IMR-90 (cell line): ENCODE measurements at regions not wholly inside any gene's neighbourhood (a gene's known extent, or its start where the extent isn't known, plus 50 kb on each side); places are given as distances from the start of the nearest gene placed in this dataset.

ENCODE experiments used
- ATAC-seq: fragments of 200-7000 bp; cut with Tn5 transposase; 2 replicates; pipeline ENCODE4 v1.9.1; 2020; ENCODE audit warnings: low read depth, mild to moderate bottlenecking, moderate library complexity
- BruUV-seq: library from RNA; stranded (reverse); fragments of 400-500 nt; replicated peaks from 2 replicates; lab custom pipeline; 2021; lab: Mats Ljungman, UMichigan
- CTCF ChIA-PET: fragments of 300-600 bp; formaldehyde crosslinking; extraction: SDS; loops from one replicate; lab custom pipeline; 2021; ENCODE audit warnings: antibody characterized with exemption; lab: Yijun Ruan, JAX
- POLR2A ChIA-PET: fragments of 300-600 bp; sonication (Branson Sonifier 250); formaldehyde crosslinking; loops from one replicate; lab custom pipeline; 2022; ENCODE audit warnings: antibody characterized with exemption; ENCODE audit not compliant: unreplicated experiment; lab: Charles Lee
- DNase-seq: peaks from one replicate; pipeline ENCODE4 v3.0.0; 2013
- H2AFZ ChIP-seq: replicated peaks from 2 replicates; pipeline ENCODE3; 2013; ENCODE audit warnings: low read length, mild to moderate bottlenecking; ENCODE audit not compliant: poor library complexity
- H2AK5ac ChIP-seq: 2 replicates; pipeline ENCODE4 v1.6.1; 2013; ENCODE audit warnings: low read depth, low read length, inconsistent platforms
- H2AK9ac ChIP-seq: replicated peaks from 2 replicates; pipeline ENCODE3; 2013; ENCODE audit warnings: mild to moderate bottlenecking, low read depth, low read length, moderate library complexity; ENCODE audit not compliant: poor library complexity
- H2BK120ac ChIP-seq: 2 replicates; pipeline ENCODE4 v1.6.1; 2013; ENCODE audit warnings: low read depth, low read length, inconsistent platforms
- H2BK15ac ChIP-seq: 3 replicates; pipeline ENCODE4 v1.6.1; 2013; ENCODE audit warnings: low read depth, low read length, inconsistent platforms
- H2BK20ac ChIP-seq: 2 replicates; pipeline ENCODE4 v1.6.1; 2013; ENCODE audit warnings: low read depth, mild to moderate bottlenecking, inconsistent platforms, low read length, moderate library complexity
- H2BK5ac ChIP-seq: 2 replicates; pipeline ENCODE4 v1.6.1; 2013; ENCODE audit warnings: mild to moderate bottlenecking, low read depth, low read length, inconsistent platforms; ENCODE audit not compliant: poor library complexity, severe bottlenecking
- H3K14ac ChIP-seq: replicated peaks from 2 replicates; pipeline ENCODE4 v1.6.1; 2013; ENCODE audit warnings: low read depth, low read length, inconsistent platforms
- H3K18ac ChIP-seq: 2 replicates; pipeline ENCODE4 v1.6.1; 2013; ENCODE audit warnings: low read depth, low read length, control low read depth
- H3K23ac ChIP-seq: 2 replicates; pipeline ENCODE4 v1.6.1; 2013; ENCODE audit warnings: low read depth, low read length, inconsistent platforms
- H3K27ac ChIP-seq: 2 replicates; pipeline ENCODE4 v1.5.1; 2013; ENCODE audit warnings: mild to moderate bottlenecking, control low read depth, low read length; ENCODE audit not compliant: insufficient read depth
- H3K27me3 ChIP-seq: 2 replicates; pipeline ENCODE4 v1.6.1; 2013; ENCODE audit warnings: low read length; ENCODE audit not compliant: control insufficient read depth, insufficient read depth
- H3K36me3 ChIP-seq: 2 replicates; pipeline ENCODE4 v1.6.1; 2013; ENCODE audit warnings: low read length, mixed read lengths; ENCODE audit not compliant: control insufficient read depth, insufficient read depth
- H3K4ac ChIP-seq: 2 replicates; pipeline ENCODE4 v1.6.1; 2013; ENCODE audit warnings: low read depth, low read length, inconsistent platforms
- H3K4me1 ChIP-seq: 2 replicates; pipeline ENCODE4 v1.6.1; 2013; ENCODE audit warnings: low read length, mixed read lengths; ENCODE audit not compliant: control insufficient read depth, insufficient read depth
- H3K4me2 ChIP-seq: 2 replicates; pipeline ENCODE4 v1.6.1; 2013; ENCODE audit warnings: low read depth, mild to moderate bottlenecking, control low read depth, low read length, moderate library complexity
- H3K4me3 ChIP-seq: 2 replicates; pipeline ENCODE4 v1.5.1; 2013; ENCODE audit warnings: low read depth, mild to moderate bottlenecking, control low read depth, low read length, moderate library complexity; ENCODE audit not compliant: insufficient read depth
- H3K56ac ChIP-seq: 2 replicates; pipeline ENCODE4 v1.6.1; 2013; ENCODE audit warnings: low read length, inconsistent platforms; ENCODE audit not compliant: insufficient read depth; ENCODE audit errors: extremely low read depth
- H3K79me1 ChIP-seq, 2 experiments: 2 replicates each; pipeline ENCODE4 v1.6.1; 2013; ENCODE audit warnings: low read length in 2 of 2, inconsistent platforms in 1 of 2, low read depth in 1 of 2
- H3K9ac ChIP-seq: 2 replicates; pipeline ENCODE4 v1.6.1; 2013; ENCODE audit warnings: low read depth, low read length, control low read depth
- H3K9me1 ChIP-seq: 2 replicates; pipeline ENCODE4 v1.6.1; 2013; ENCODE audit warnings: low read length, inconsistent platforms; ENCODE audit not compliant: insufficient read depth
- H3K9me3 ChIP-seq: 2 replicates; pipeline ENCODE4 v1.6.1; 2013; ENCODE audit warnings: low read length; ENCODE audit not compliant: control insufficient read depth, insufficient read depth
- H4K20me1 ChIP-seq: 2 replicates; pipeline ENCODE4 v1.6.1; 2013; ENCODE audit warnings: low read length, inconsistent platforms; ENCODE audit not compliant: insufficient read depth
- H4K5ac ChIP-seq: 2 replicates; pipeline ENCODE4 v1.6.1; 2013; ENCODE audit warnings: mild to moderate bottlenecking, low read depth, low read length, control low read depth
- H4K8ac ChIP-seq, 2 experiments: 2 replicates each; pipeline ENCODE4 v1.6.1; 2013; ENCODE audit warnings: low read depth in 2 of 2, low read length in 2 of 2, control low read depth in 1 of 2, inconsistent platforms in 1 of 2
- H4K91ac ChIP-seq: 2 replicates; pipeline ENCODE4 v1.6.1; 2013; ENCODE audit warnings: low read depth, low read length, inconsistent platforms; ENCODE audit not compliant: insufficient read depth
- BHLHE40 ChIP-seq: fragments of 150-350 bp; IDR thresholded peaks from 2 replicates; pipeline ENCODE4 v1.6.1; 2016; ENCODE audit warnings: mild to moderate bottlenecking, low read depth, low read length
- CEBPB ChIP-seq: IDR thresholded peaks from 2 replicates; pipeline ENCODE4 v1.6.1; 2012; ENCODE audit warnings: low read depth, low read length, improper control_type of control experiment
- FOS ChIP-seq: fragments of 150-350 bp; IDR thresholded peaks from 2 replicates; pipeline ENCODE4 v1.6.1; 2016; ENCODE audit warnings: low read depth, low read length
- MAFK ChIP-seq: IDR thresholded peaks from 2 replicates; pipeline ENCODE4 v1.6.1; 2012; ENCODE audit warnings: low read depth, low read length, improper control_type of control experiment
- RFX5 ChIP-seq: IDR thresholded peaks from 2 replicates; pipeline ENCODE4 v1.8.0; 2012; ENCODE audit warnings: low read depth, mild to moderate bottlenecking, low read length, moderate library complexity
- WGBS, 2 experiments: methylation state at CpG; one replicate each; pipeline versions ENCODE4 v1.1.5 to v1.1.7; 2013; ENCODE audit warnings: missing lambda C conversion rate in 2 of 2; ENCODE audit not compliant: insufficient read length in 1 of 2; ENCODE audit errors: extremely low coverage in 2 of 2; 5-methylcytosine and 5-hydroxymethylcytosine counted together
- dilution Hi-C: fragments of 300-500 bp; cut with HindIII; formaldehyde crosslinking; loops from one replicate; pipeline ENCODE4 v1.14.3; 2018; ENCODE audit warnings: low sequenced_read_pairs; ENCODE audit not compliant: unreplicated experiment
- in situ Hi-C: fragments of 300-500 bp; cut with MboI; formaldehyde crosslinking; loops from 3 replicates; pipeline ENCODE4 v1.14.3; 2019; ENCODE audit warnings: low sequenced_read_pairs, inconsistent platforms, mixed read lengths
- intact Hi-C: fragments of 100-400 bp; cut with micrococcal nuclease; formaldehyde crosslinking; loops from 2 replicates; pipeline ENCODE4 v1.10.0; 2022

DNA sequence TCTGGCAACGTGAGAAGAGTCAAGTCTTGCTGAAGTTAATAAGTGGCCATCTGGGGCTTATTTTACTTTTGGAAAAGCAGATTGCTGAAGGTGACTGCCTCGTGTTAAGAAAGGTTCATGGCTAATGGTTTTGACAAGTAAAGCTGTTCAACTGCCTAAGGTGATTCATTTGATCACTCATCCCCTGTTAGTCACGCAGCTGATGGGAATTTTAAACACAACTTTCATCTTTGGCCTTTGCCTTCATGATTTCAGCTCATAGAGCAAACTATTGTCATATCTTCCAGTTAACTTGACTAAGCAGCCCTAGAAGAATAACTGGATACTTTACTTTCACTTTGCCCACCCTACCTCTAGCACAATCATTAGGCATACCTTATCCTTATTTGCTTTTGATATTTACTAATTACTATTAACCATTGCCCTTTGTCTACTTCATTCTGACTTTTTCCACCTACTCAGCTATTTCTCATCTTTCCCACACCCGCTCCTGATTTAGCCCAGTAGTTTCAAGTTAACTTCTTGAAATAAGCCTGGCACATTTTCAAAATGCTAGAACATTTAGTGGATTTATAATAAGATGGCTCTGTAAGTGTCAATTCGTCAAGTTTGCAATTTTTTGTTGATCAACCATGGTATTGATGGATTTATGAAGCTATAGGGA, 170.6 kb upstream of the S100G start:
- Histone ChIP-seq H3K4me3 (no peak overlapping the region), H2AFZ (no peak overlapping the region)
- no peak; the same call in 1 of the 2 replicates for ATAC-seq

More for the DNA sequence above, 170.6 kb upstream of the S100G start:
- H4K91ac ChIP-seq, result no peak overlapping the region
- ChIA-PET POLR2A (no interaction called here), CTCF (no interaction called here)
- H4K20me1 ChIP-seq, result no peaks in the 10 kb centered on the region
- peak overlapping the region; percentile 58 for H2BK120ac ChIP-seq
- TF ChIP-seq MAFK, result peak; percentile 10; the same call in 1 of the 2 replicates
- TF ChIP-seq RFX5, result no peak
- TF ChIP-seq FOS, result peak; percentile 13; the same call in 1 of the 2 replicates
- no peak for TF ChIP-seq CEBPB
- TF ChIP-seq BHLHE40, result peak; percentile 15; the same call in 1 of the 2 replicates
- no peaks in the 10 kb centered on the region for H3K9me1 ChIP-seq
- H2AK9ac ChIP-seq, result no peak overlapping the region
- peaks cover 3% of the 10 kb centered on the region; the same call in 1 of the 2 replicates for H3K4me1 ChIP-seq
- H3K9ac ChIP-seq, result no peak overlapping the region
- H2BK15ac ChIP-seq, result no peak overlapping the region; the same call in 2 of the 3 replicates
- H3K4me2 ChIP-seq, result peak overlapping the region; percentile 59; the same call in 1 of the 2 replicates
- peak overlapping the region; percentile 69 for H2BK5ac ChIP-seq
- BruUV-seq, result no TSS peak
- no peak overlapping the region for H3K56ac ChIP-seq
- H2BK20ac ChIP-seq, result peak overlapping the region; percentile 28; the same call in 1 of the 2 replicates
- H3K4ac ChIP-seq, result no peak overlapping the region; the same call in 1 of the 2 replicates
- H3K79me1 ChIP-seq, result no peaks in the 10 kb centered on the region
- no peak overlapping the region for H3K23ac ChIP-seq
- 40% methylated on average over 1 of the region's 5 CpGs; no CpG with 5 or more reads in 1 of the 2 experiments for WGBS, 2 experiments
- in situ Hi-C loops (no loop called here), intact Hi-C loops (no loop called here), dilution Hi-C loops (no loop called here)
- H3K18ac ChIP-seq, result no peak overlapping the region; the same call in 1 of the 2 replicates
- H3K14ac ChIP-seq, result no peak overlapping the region
- H3K9me3 ChIP-seq, result no peaks in the 10 kb centered on the region
- no peaks in the 10 kb centered on the region; the same call in 1 of the 2 replicates for H3K27me3 ChIP-seq
- no peak overlapping the region for H2AK5ac ChIP-seq
- H3K27ac ChIP-seq, result no peak overlapping the region
- peak; percentile 84 for DNase-seq
- H4K5ac ChIP-seq, result no peak overlapping the region
- H3K36me3 ChIP-seq, result no peaks in the 10 kb centered on the region
- no peak overlapping the region; a peak in 2 of 4 replicates for H4K8ac ChIP-seq
